T-helper 2 cell treated with Interferon-gamma antibody and Interleukin-4, amounts not matched to agents 5 μg/mL and 100 μg/mL, for 36 hours (primary cell): ENCODE measurements at regions not wholly inside any gene's neighbourhood (a gene's known extent, or its start where the extent isn't known, plus 50 kb on each side); places are given as distances from the start of the nearest gene placed in this dataset.
"Not testable (repeated sequence)": the region's sequence is repeated elsewhere in the genome, so short reads cannot be mapped to it uniquely, and the experiment has no call there.

Experiments used
- DNase-seq: peaks from one replicate; pipeline ENCODE4 v3.0.0; 2021; ENCODE audit warnings: low spot score
- H3K27ac Mint-ChIP-seq: one replicate; pipeline ENCODE4 v1.8.0; 2021; ENCODE audit warnings: mild to moderate bottlenecking, mixed read lengths
- H3K27me3 Mint-ChIP-seq: one replicate; pipeline ENCODE4 v1.8.0; 2021; ENCODE audit warnings: low read depth, mixed read lengths
- H3K36me3 Mint-ChIP-seq: one replicate; pipeline ENCODE4 v1.8.0; 2021; ENCODE audit warnings: low read depth, mixed read lengths
- H3K4me1 Mint-ChIP-seq: one replicate; pipeline ENCODE4 v1.8.0; 2021; ENCODE audit warnings: low read depth, mixed read lengths
- H3K4me3 Mint-ChIP-seq: one replicate; pipeline ENCODE4 v1.8.0; 2022; ENCODE audit warnings: mild to moderate bottlenecking, moderate library complexity, mixed read lengths
- H3K9me3 Mint-ChIP-seq: one replicate; pipeline ENCODE4 v1.8.0; 2021; ENCODE audit warnings: mixed read lengths

- DNase-seq: no peak
- H3K27me3 Mint-ChIP-seq: no peaks in the 10 kb centered on the region
- H3K4me3 Mint-ChIP-seq: no peak overlapping the region
- H3K4me1 Mint-ChIP-seq: no peaks in the 10 kb centered on the region
- H3K36me3 Mint-ChIP-seq: no peaks in the 10 kb centered on the region
- H3K9me3 Mint-ChIP-seq: peaks cover 8% of the 10 kb centered on the region
- H3K27ac Mint-ChIP-seq: no peak overlapping the region
These were observed 51.9 kb upstream of the TBL1XR1 start for GRCh38 chr3:177249203-177249602.

GRCh38 chr3:177250151-177250550 lies 52.9 kb upstream of the TBL1XR1 start:
- Mint-ChIP-seq H3K9me3 (peaks cover 8% of the 10 kb centered on the region), H3K4me3 (no peak overlapping the region), H3K4me1 (no peaks in the 10 kb centered on the region), H3K27ac (no peak overlapping the region), H3K27me3 (no peaks in the 10 kb centered on the region), H3K36me3 (no peaks in the 10 kb centered on the region)
- DNase-seq: no peak

- Mint-ChIP-seq H3K27ac (no peak overlapping the region), H3K27me3 (no peaks in the 10 kb centered on the region), H3K9me3 (peaks cover 8% of the 10 kb centered on the region), H3K4me3 (no peak overlapping the region), H3K4me1 (no peaks in the 10 kb centered on the region), H3K36me3 (no peaks in the 10 kb centered on the region)
- DNase-seq: no peak
These were observed 54.5 kb upstream of the TBL1XR1 start for GRCh38 chr3:177251755-177252154.

- Mint-ChIP-seq H3K36me3 (no peaks in the 10 kb centered on the region), H3K4me3 (no peak overlapping the region), H3K27me3 (no peaks in the 10 kb centered on the region), H3K4me1 (no peaks in the 10 kb centered on the region), H3K9me3 (no peaks in the 10 kb centered on the region), H3K27ac (no peak overlapping the region)
- no peak for DNase-seq
These were observed 59.7 kb upstream of the TBL1XR1 start for GRCh38 chr3:177257006-177257405.

GRCh38 chr3:177257625-177258024 lies 60.3 kb upstream of the TBL1XR1 start:
- H3K4me3 Mint-ChIP-seq: no peak overlapping the region
- no peaks in the 10 kb centered on the region for H3K27me3 Mint-ChIP-seq
- H3K36me3 Mint-ChIP-seq: no peaks in the 10 kb centered on the region
- DNase-seq: no peak
- no peak overlapping the region for H3K27ac Mint-ChIP-seq
- H3K9me3 Mint-ChIP-seq: no peaks in the 10 kb centered on the region
- no peaks in the 10 kb centered on the region for H3K4me1 Mint-ChIP-seq

GRCh38 chr3:177262396-177262795 lies 65.1 kb upstream of the TBL1XR1 start:
- H3K36me3 Mint-ChIP-seq: no peaks in the 10 kb centered on the region
- no peaks in the 10 kb centered on the region for H3K9me3 Mint-ChIP-seq
- no peak overlapping the region for H3K27ac Mint-ChIP-seq
- DNase-seq: no peak
- no peaks in the 10 kb centered on the region for H3K27me3 Mint-ChIP-seq
- H3K4me3 Mint-ChIP-seq: no peak overlapping the region
- peaks cover 5% of the 10 kb centered on the region for H3K4me1 Mint-ChIP-seq

- Mint-ChIP-seq H3K9me3 (no peaks in the 10 kb centered on the region), H3K4me3 (no peak overlapping the region), H3K4me1 (peaks cover 5% of the 10 kb centered on the region), H3K36me3 (no peaks in the 10 kb centered on the region), H3K27ac (no peak overlapping the region), H3K27me3 (no peaks in the 10 kb centered on the region)
- DNase-seq: no peak
These were observed 66.5 kb upstream of the TBL1XR1 start for GRCh38 chr3:177263615-177264368.

GRCh38 chr3:177271811-177272501 lies 74.7 kb upstream of the TBL1XR1 start:
- H3K27me3 Mint-ChIP-seq, H3K4me1 Mint-ChIP-seq, H3K9me3 Mint-ChIP-seq, H3K27ac Mint-ChIP-seq, DNase-seq, H3K4me3 Mint-ChIP-seq, H3K36me3 Mint-ChIP-seq: not testable (repeated sequence)

- H3K27me3 Mint-ChIP-seq: no peaks in the 10 kb centered on the region
- no peak for DNase-seq
- peaks cover 18% of the 10 kb centered on the region for H3K9me3 Mint-ChIP-seq
- H3K27ac Mint-ChIP-seq: no peak overlapping the region
- H3K4me3 Mint-ChIP-seq: no peak overlapping the region
- peaks cover 6% of the 10 kb centered on the region for H3K36me3 Mint-ChIP-seq
- H3K4me1 Mint-ChIP-seq: peaks cover 22% of the 10 kb centered on the region
These were observed 80.7 kb upstream of the TBL1XR1 start for GRCh38 chr3:177278016-177278415.

GRCh38 chr3:177279118-177279815 lies 82.0 kb upstream of the TBL1XR1 start:
- DNase-seq: no peak
- Mint-ChIP-seq H3K4me1 (peaks cover 24% of the 10 kb centered on the region), H3K36me3 (peaks cover 6% of the 10 kb centered on the region), H3K27ac (no peak overlapping the region), H3K27me3 (no peaks in the 10 kb centered on the region), H3K4me3 (no peak overlapping the region), H3K9me3 (peaks cover 18% of the 10 kb centered on the region)

- Mint-ChIP-seq H3K27me3 (no peaks in the 10 kb centered on the region), H3K9me3 (peaks cover 18% of the 10 kb centered on the region), H3K4me3 (no peak overlapping the region), H3K27ac (no peak overlapping the region), H3K4me1 (peaks cover 29% of the 10 kb centered on the region), H3K36me3 (peaks cover 6% of the 10 kb centered on the region)
- DNase-seq: no peak
These were observed 84.2 kb upstream of the TBL1XR1 start for GRCh38 chr3:177281292-177282118.

GRCh38 chr3:177282119-177282655 lies 84.9 kb upstream of the TBL1XR1 start:
- no peaks in the 10 kb centered on the region for H3K27me3 Mint-ChIP-seq
- peaks cover 18% of the 10 kb centered on the region for H3K9me3 Mint-ChIP-seq
- H3K4me3 Mint-ChIP-seq: no peak overlapping the region
- peaks cover 29% of the 10 kb centered on the region for H3K4me1 Mint-ChIP-seq
- DNase-seq: no peak
- H3K36me3 Mint-ChIP-seq: peaks cover 6% of the 10 kb centered on the region
- H3K27ac Mint-ChIP-seq: no peak overlapping the region

- no peak for DNase-seq
- H3K36me3 Mint-ChIP-seq: peaks cover 6% of the 10 kb centered on the region
- no peaks in the 10 kb centered on the region for H3K27me3 Mint-ChIP-seq
- no peak overlapping the region for H3K27ac Mint-ChIP-seq
- H3K9me3 Mint-ChIP-seq: peaks cover 18% of the 10 kb centered on the region
- peaks cover 27% of the 10 kb centered on the region for H3K4me1 Mint-ChIP-seq
- H3K4me3 Mint-ChIP-seq: no peak overlapping the region
These were observed 86.7 kb upstream of the TBL1XR1 start for GRCh38 chr3:177283983-177284382.
